ENCODE measurements at regions not wholly inside any gene's neighbourhood (a gene's known extent, or its start where the extent isn't known, plus 50 kb on each side); places are given as distances from the start of the nearest gene placed in this dataset.

- no peak for TF ChIP-seq NBN (IDR thresholded peaks at IDR 0.05; ENCODE audit: low read depth)
- TF ChIP-seq MECOM (CRISPR knock-in tag; IDR thresholded peaks at IDR 0.05), result no peak
- no peak for TF ChIP-seq ZNF764 (CRISPR knock-in tag; IDR thresholded peaks at IDR 0.05; ENCODE audit: low read depth)
- no peak for TF ChIP-seq MCM3 (IDR thresholded peaks at IDR 0.05)
- no peak for TF ChIP-seq ZNF311 (CRISPR knock-in tag; IDR thresholded peaks at IDR 0.05)
- no peak for TF ChIP-seq DIDO1 (tag; IDR thresholded peaks at IDR 0.05; ENCODE audit: low read depth)
These were observed 841.0 kb downstream of the FRK start (continued) for GRCh38 chr6:115219645-115220044.

- H2AFZ ChIP-seq (ENCODE audit: low read depth, low read length), result no peak overlapping the region
- H3K27ac ChIP-seq (ENCODE audit: extremely low read depth, low read depth, low read length), result no peak overlapping the region
- WGBS (ENCODE audit: insufficient coverage, low coverage, missing lambda C conversion rate), result 2% methylated on average over 5 of the region's 5 CpGs
- BruUV-seq (replicated peaks), result no TSS peak
- FAIRE-seq (no peak), DNase-seq (ENCODE audit: extremely low read depth in 1 of 4, low spot score in 3 of 4) (no peak), ATAC-seq (no peak)
- no peaks in the 10 kb centered on the region for H3K9me3 ChIP-seq (replicated peaks; ENCODE audit: control insufficient read depth, insufficient read depth, low read depth, low read length)
- in situ Hi-C loops (cut with MboI), result no loop called here
- H3K4me1 ChIP-seq (replicated peaks in 1 of 2; ENCODE audit: control insufficient read depth in 2 of 2, insufficient read depth in 2 of 2, low read length in 2 of 2), result no peaks in the 10 kb centered on the region
- no peaks in the 10 kb centered on the region for H4K20me1 ChIP-seq (replicated peaks; ENCODE audit: control insufficient read depth, insufficient read depth, low read length)
- no peak overlapping the region for H3K4me3 ChIP-seq
- H3K36me3 ChIP-seq (ENCODE audit: control insufficient read depth, insufficient read depth, low read length), result no peaks in the 10 kb centered on the region
- H3K9ac ChIP-seq (ENCODE audit: insufficient read depth in 1 of 2, low read depth in 2 of 2, low read length in 2 of 2), result no peak overlapping the region
- ChIA-PET POLR2A (no interaction called here), CTCF (ENCODE audit: low intra/inter-chr PET ratio) (no interaction called here)
- no peak overlapping the region for H3K4me2 ChIP-seq (ENCODE audit: insufficient read depth, low read length)
- H3K9me1 ChIP-seq (ENCODE audit: control insufficient read depth, insufficient read depth, low read length), result no peaks in the 10 kb centered on the region
- intact Hi-C loops (cut with micrococcal nuclease), result no loop called here
- H3K79me2 ChIP-seq (ENCODE audit: control insufficient read depth, insufficient read depth, low read length), result no peaks in the 10 kb centered on the region
- no peaks in the 10 kb centered on the region for H3K27me3 ChIP-seq (ENCODE audit: control insufficient read depth in 2 of 2, insufficient read depth in 2 of 2, low read length in 2 of 2)
- TF ChIP-seq SRSF7 (optimal IDR thresholded peaks at IDR 0.05; ENCODE audit: low read depth, low read length) (no peak), HNRNPUL1 (IDR thresholded peaks at IDR 0.05; ENCODE audit: low read length) (no peak), MBD2 (IDR thresholded peaks at IDR 0.05; ENCODE audit: borderline replicate concordance, low read depth) (no peak), POLR2G (IDR thresholded peaks at IDR 0.05; ENCODE audit: low read depth, low read length) (no peak)
- TF ChIP-seq, protein P1, sequence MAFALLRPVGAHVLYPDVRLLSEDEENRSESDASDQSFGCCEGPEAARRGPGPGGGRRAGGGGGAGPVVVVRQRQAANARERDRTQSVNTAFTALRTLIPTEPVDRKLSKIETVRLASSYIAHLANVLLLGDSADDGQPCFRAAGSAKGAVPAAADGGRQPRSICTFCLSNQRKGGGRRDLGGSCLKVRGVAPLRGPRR (CRISPR knock-in tag; IDR thresholded peaks at IDR 0.05), result no peak
- TF ChIP-seq, protein P2, sequence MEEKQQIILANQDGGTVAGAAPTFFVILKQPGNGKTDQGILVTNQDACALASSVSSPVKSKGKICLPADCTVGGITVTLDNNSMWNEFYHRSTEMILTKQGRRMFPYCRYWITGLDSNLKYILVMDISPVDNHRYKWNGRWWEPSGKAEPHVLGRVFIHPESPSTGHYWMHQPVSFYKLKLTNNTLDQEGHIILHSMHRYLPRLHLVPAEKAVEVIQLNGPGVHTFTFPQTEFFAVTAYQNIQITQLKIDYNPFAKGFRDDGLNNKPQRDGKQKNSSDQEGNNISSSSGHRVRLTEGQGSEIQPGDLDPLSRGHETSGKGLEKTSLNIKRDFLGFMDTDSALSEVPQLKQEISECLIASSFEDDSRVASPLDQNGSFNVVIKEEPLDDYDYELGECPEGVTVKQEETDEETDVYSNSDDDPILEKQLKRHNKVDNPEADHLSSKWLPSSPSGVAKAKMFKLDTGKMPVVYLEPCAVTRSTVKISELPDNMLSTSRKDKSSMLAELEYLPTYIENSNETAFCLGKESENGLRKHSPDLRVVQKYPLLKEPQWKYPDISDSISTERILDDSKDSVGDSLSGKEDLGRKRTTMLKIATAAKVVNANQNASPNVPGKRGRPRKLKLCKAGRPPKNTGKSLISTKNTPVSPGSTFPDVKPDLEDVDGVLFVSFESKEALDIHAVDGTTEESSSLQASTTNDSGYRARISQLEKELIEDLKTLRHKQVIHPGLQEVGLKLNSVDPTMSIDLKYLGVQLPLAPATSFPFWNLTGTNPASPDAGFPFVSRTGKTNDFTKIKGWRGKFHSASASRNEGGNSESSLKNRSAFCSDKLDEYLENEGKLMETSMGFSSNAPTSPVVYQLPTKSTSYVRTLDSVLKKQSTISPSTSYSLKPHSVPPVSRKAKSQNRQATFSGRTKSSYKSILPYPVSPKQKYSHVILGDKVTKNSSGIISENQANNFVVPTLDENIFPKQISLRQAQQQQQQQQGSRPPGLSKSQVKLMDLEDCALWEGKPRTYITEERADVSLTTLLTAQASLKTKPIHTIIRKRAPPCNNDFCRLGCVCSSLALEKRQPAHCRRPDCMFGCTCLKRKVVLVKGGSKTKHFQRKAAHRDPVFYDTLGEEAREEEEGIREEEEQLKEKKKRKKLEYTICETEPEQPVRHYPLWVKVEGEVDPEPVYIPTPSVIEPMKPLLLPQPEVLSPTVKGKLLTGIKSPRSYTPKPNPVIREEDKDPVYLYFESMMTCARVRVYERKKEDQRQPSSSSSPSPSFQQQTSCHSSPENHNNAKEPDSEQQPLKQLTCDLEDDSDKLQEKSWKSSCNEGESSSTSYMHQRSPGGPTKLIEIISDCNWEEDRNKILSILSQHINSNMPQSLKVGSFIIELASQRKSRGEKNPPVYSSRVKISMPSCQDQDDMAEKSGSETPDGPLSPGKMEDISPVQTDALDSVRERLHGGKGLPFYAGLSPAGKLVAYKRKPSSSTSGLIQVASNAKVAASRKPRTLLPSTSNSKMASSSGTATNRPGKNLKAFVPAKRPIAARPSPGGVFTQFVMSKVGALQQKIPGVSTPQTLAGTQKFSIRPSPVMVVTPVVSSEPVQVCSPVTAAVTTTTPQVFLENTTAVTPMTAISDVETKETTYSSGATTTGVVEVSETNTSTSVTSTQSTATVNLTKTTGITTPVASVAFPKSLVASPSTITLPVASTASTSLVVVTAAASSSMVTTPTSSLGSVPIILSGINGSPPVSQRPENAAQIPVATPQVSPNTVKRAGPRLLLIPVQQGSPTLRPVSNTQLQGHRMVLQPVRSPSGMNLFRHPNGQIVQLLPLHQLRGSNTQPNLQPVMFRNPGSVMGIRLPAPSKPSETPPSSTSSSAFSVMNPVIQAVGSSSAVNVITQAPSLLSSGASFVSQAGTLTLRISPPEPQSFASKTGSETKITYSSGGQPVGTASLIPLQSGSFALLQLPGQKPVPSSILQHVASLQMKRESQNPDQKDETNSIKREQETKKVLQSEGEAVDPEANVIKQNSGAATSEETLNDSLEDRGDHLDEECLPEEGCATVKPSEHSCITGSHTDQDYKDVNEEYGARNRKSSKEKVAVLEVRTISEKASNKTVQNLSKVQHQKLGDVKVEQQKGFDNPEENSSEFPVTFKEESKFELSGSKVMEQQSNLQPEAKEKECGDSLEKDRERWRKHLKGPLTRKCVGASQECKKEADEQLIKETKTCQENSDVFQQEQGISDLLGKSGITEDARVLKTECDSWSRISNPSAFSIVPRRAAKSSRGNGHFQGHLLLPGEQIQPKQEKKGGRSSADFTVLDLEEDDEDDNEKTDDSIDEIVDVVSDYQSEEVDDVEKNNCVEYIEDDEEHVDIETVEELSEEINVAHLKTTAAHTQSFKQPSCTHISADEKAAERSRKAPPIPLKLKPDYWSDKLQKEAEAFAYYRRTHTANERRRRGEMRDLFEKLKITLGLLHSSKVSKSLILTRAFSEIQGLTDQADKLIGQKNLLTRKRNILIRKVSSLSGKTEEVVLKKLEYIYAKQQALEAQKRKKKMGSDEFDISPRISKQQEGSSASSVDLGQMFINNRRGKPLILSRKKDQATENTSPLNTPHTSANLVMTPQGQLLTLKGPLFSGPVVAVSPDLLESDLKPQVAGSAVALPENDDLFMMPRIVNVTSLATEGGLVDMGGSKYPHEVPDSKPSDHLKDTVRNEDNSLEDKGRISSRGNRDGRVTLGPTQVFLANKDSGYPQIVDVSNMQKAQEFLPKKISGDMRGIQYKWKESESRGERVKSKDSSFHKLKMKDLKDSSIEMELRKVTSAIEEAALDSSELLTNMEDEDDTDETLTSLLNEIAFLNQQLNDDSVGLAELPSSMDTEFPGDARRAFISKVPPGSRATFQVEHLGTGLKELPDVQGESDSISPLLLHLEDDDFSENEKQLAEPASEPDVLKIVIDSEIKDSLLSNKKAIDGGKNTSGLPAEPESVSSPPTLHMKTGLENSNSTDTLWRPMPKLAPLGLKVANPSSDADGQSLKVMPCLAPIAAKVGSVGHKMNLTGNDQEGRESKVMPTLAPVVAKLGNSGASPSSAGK (IDR thresholded peaks at IDR 0.05), result no peak
These were observed 843.9 kb downstream of the FRK start for GRCh38 chr6:115216835-115217234.

Data from K562 (cell line).